ENCODE measurements at regions not wholly inside any gene's neighbourhood (a gene's known extent, or its start where the extent isn't known, plus 50 kb on each side); places are given as distances from the start of the nearest gene placed in this dataset.
"Not testable (repeated sequence)": the region's sequence is repeated elsewhere in the genome, so short reads cannot be mapped to it uniquely, and the experiment has no call there.

GRCh38 chr14:87407344-87407743 is 585.6 kb downstream of the GALC start:
- DNase-seq, result no peak

GRCh38 chr14:87405563-87405962 is 587.4 kb downstream of the GALC start:
- no peak for DNase-seq

- no peak for DNase-seq
Observed at GRCh38 chr14:87397499-87397898, 595.5 kb downstream of the GALC start.

- no peak for DNase-seq
Observed at GRCh38 chr14:87391066-87391465, 601.9 kb downstream of the GALC start.

- DNase-seq, result no peak
Observed at GRCh38 chr14:87388946-87389345, 604.0 kb downstream of the GALC start.

- DNase-seq, result no peak
Observed at GRCh38 chr14:87387806-87388205, 605.2 kb downstream of the GALC start.

- no peak for DNase-seq
Observed at GRCh38 chr14:87386524-87386923, 606.5 kb downstream of the GALC start.

GRCh38 chr14:87380054-87380453 is 612.9 kb downstream of the GALC start:
- DNase-seq, result no peak

- no peak for DNase-seq
Observed at GRCh38 chr14:87368751-87369150, 624.2 kb downstream of the GALC start.

- DNase-seq, result not testable (repeated sequence)
Observed at GRCh38 chr14:87360246-87360645, 632.7 kb downstream of the GALC start.

- no peak for DNase-seq
Observed at GRCh38 chr14:87351007-87351406, 642.0 kb downstream of the GALC start.

GRCh38 chr14:87349921-87350320 is 643.1 kb downstream of the GALC start:
- DNase-seq, result no peak

GRCh38 chr14:87343652-87344051 is 649.3 kb downstream of the GALC start:
- no peak for DNase-seq

- DNase-seq, result no peak
Observed at GRCh38 chr14:87334997-87335685, 657.8 kb downstream of the GALC start.

- no peak for DNase-seq
Observed at GRCh38 chr14:87331991-87332390, 661.0 kb downstream of the GALC start.

GRCh38 chr14:87325741-87326140 is 667.2 kb downstream of the GALC start:
- no peak for DNase-seq

GRCh38 chr14:87323191-87323590 is 669.8 kb downstream of the GALC start:
- no peak for DNase-seq

- DNase-seq, result no peak
Observed at GRCh38 chr14:87321548-87321947, 671.4 kb downstream of the GALC start.

GRCh38 chr14:87312894-87313205 is 680.1 kb downstream of the GALC start:
- no peak for DNase-seq

- DNase-seq, result no peak
Observed at GRCh38 chr14:87312169-87312893, 680.7 kb downstream of the GALC start.

- DNase-seq, result no peak
Observed at GRCh38 chr14:87309557-87309956, 683.4 kb downstream of the GALC start.

GRCh38 chr14:87306409-87307168 is 686.4 kb downstream of the GALC start:
- DNase-seq, result no peak

- no peak for DNase-seq
Observed at GRCh38 chr14:87305345-87305744, 687.6 kb downstream of the GALC start.

- no peak for DNase-seq
Observed at GRCh38 chr14:87304404-87304803, 688.6 kb downstream of the GALC start.
